ENCODE measurements at regions not wholly inside any gene's neighbourhood (a gene's known extent, or its start where the extent isn't known, plus 50 kb on each side); places are given as distances from the start of the nearest gene placed in this dataset.

- no peaks in the 10 kb centered on the region for H3K4me1 ChIP-seq (ENCODE audit: low read depth, poor library complexity, severe bottlenecking)
- H4K20me1 ChIP-seq (ENCODE audit: insufficient read depth) = no peaks in the 10 kb centered on the region
- H2AFZ ChIP-seq (ENCODE audit: low read depth) = no peak overlapping the region
- TF ChIP-seq CTCF (conservative IDR thresholded peaks at IDR 0.05; ENCODE audit: low read depth, low read length) = no peak
- no peak overlapping the region for H3K27ac ChIP-seq
- no peaks in the 10 kb centered on the region for H3K79me2 ChIP-seq (ENCODE audit: insufficient read depth, low read depth)
- H3K27me3 ChIP-seq (ENCODE audit: insufficient read depth, low read depth) = no peaks in the 10 kb centered on the region
- H3K4me3 ChIP-seq (IDR thresholded peaks at IDR 0.05; ENCODE audit: insufficient read depth, low read depth, low read length) = no peak overlapping the region
- H3K4me2 ChIP-seq = no peak overlapping the region
- no peaks in the 10 kb centered on the region for H3K36me3 ChIP-seq (ENCODE audit: insufficient read depth)
- H3K9ac ChIP-seq = no peak overlapping the region
Measured at GRCh38 chr5:163248871-163249270, 188.5 kb upstream of the CCNG1 start.

GRCh38 chr5:163252950-163253349 lies 184.4 kb upstream of the CCNG1 start:
- no peak overlapping the region for H3K4me2 ChIP-seq
- no peak overlapping the region for H3K9ac ChIP-seq
- H3K4me1 ChIP-seq (ENCODE audit: low read depth, poor library complexity, severe bottlenecking) = no peaks in the 10 kb centered on the region
- H3K4me3 ChIP-seq (IDR thresholded peaks at IDR 0.05; ENCODE audit: insufficient read depth, low read depth, low read length) = no peak overlapping the region
- H4K20me1 ChIP-seq (ENCODE audit: insufficient read depth) = no peaks in the 10 kb centered on the region
- H2AFZ ChIP-seq (ENCODE audit: low read depth) = no peak overlapping the region
- no peaks in the 10 kb centered on the region for H3K36me3 ChIP-seq (ENCODE audit: insufficient read depth)
- no peaks in the 10 kb centered on the region for H3K79me2 ChIP-seq (ENCODE audit: insufficient read depth, low read depth)
- H3K27ac ChIP-seq = no peak overlapping the region
- H3K27me3 ChIP-seq (ENCODE audit: insufficient read depth, low read depth) = no peaks in the 10 kb centered on the region
- TF ChIP-seq CTCF (conservative IDR thresholded peaks at IDR 0.05; ENCODE audit: low read depth, low read length) = no peak

GRCh38 chr5:163259495-163259894 lies 177.9 kb upstream of the CCNG1 start:
- no peak overlapping the region for H3K4me3 ChIP-seq (IDR thresholded peaks at IDR 0.05; ENCODE audit: insufficient read depth, low read depth, low read length)
- no peak overlapping the region for H3K4me2 ChIP-seq
- no peaks in the 10 kb centered on the region for H3K27me3 ChIP-seq (ENCODE audit: insufficient read depth, low read depth)
- no peaks in the 10 kb centered on the region for H3K36me3 ChIP-seq (ENCODE audit: insufficient read depth)
- no peaks in the 10 kb centered on the region for H3K4me1 ChIP-seq (ENCODE audit: low read depth, poor library complexity, severe bottlenecking)
- no peak for TF ChIP-seq CTCF (conservative IDR thresholded peaks at IDR 0.05; ENCODE audit: low read depth, low read length)
- no peaks in the 10 kb centered on the region for H3K79me2 ChIP-seq (ENCODE audit: insufficient read depth, low read depth)
- H4K20me1 ChIP-seq (ENCODE audit: insufficient read depth) = no peaks in the 10 kb centered on the region
- no peak overlapping the region for H3K9ac ChIP-seq
- H3K27ac ChIP-seq = no peak overlapping the region
- no peak overlapping the region for H2AFZ ChIP-seq (ENCODE audit: low read depth)

GRCh38 chr5:163260471-163260870 lies 176.9 kb upstream of the CCNG1 start:
- Histone ChIP-seq H2AFZ (ENCODE audit: low read depth) (no peak overlapping the region), H3K4me2 (no peak overlapping the region), H3K9ac (no peak overlapping the region), H3K27me3 (ENCODE audit: insufficient read depth, low read depth) (no peaks in the 10 kb centered on the region), H3K36me3 (ENCODE audit: insufficient read depth) (no peaks in the 10 kb centered on the region), H3K4me1 (ENCODE audit: low read depth, poor library complexity, severe bottlenecking) (no peaks in the 10 kb centered on the region), H3K27ac (no peak overlapping the region), H3K4me3 (IDR thresholded peaks at IDR 0.05; ENCODE audit: insufficient read depth, low read depth, low read length) (no peak overlapping the region), H3K79me2 (ENCODE audit: insufficient read depth, low read depth) (no peaks in the 10 kb centered on the region), H4K20me1 (ENCODE audit: insufficient read depth) (no peaks in the 10 kb centered on the region)
- no peak for TF ChIP-seq CTCF (conservative IDR thresholded peaks at IDR 0.05; ENCODE audit: low read depth, low read length)

- Histone ChIP-seq H3K27ac (no peak overlapping the region), H3K9ac (no peak overlapping the region), H3K36me3 (ENCODE audit: insufficient read depth) (no peaks in the 10 kb centered on the region), H3K27me3 (ENCODE audit: insufficient read depth, low read depth) (no peaks in the 10 kb centered on the region), H3K4me1 (ENCODE audit: low read depth, poor library complexity, severe bottlenecking) (no peaks in the 10 kb centered on the region), H2AFZ (ENCODE audit: low read depth) (no peak overlapping the region), H3K79me2 (ENCODE audit: insufficient read depth, low read depth) (no peaks in the 10 kb centered on the region), H3K4me3 (IDR thresholded peaks at IDR 0.05; ENCODE audit: insufficient read depth, low read depth, low read length) (no peak overlapping the region), H3K4me2 (no peak overlapping the region), H4K20me1 (ENCODE audit: insufficient read depth) (no peaks in the 10 kb centered on the region)
- no peak for TF ChIP-seq CTCF (conservative IDR thresholded peaks at IDR 0.05; ENCODE audit: low read depth, low read length)
Measured at GRCh38 chr5:163260961-163261360, 176.4 kb upstream of the CCNG1 start.
